ENCODE measurements at regions not wholly inside any gene's neighbourhood (a gene's known extent, or its start where the extent isn't known, plus 50 kb on each side); places are given as distances from the start of the nearest gene placed in this dataset.

DNA sequence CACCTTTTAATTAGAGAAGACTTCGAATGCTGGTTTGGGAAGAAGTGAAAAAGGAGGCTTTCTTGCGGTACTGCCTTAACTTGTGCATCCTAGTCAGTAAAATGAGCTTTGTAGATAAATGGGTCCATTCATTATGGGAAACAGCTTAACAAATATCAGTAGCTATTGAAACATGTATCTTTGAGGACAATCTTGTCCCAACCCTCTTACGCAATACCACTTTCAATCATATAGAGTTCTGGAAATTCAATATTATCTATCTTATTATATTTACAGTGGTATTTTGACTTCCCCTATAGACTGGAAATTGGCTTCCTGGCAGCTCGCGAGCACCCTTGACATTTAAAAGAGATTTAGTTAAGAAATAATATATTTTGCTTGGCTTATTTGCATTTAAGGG, 565.8 kb upstream of the NUDT12 start:
- H3K27me3 ChIP-seq (replicated peaks in 1 of 4; ENCODE audit: control extremely low read depth in 1 of 4, control insufficient read depth in 3 of 4, insufficient read depth in 4 of 4, low read length in 3 of 4), result no peaks in the 10 kb centered on the region
- intact Hi-C loops (cut with micrococcal nuclease), result no loop called here
- no peak overlapping the region for H3K4me2 ChIP-seq (replicated peaks; ENCODE audit: low read depth, low read length, poor library complexity, severe bottlenecking)
- H3K9ac ChIP-seq (ENCODE audit: low read length), result no peak overlapping the region
- no peak overlapping the region for H2AFZ ChIP-seq (ENCODE audit: insufficient read depth, low read depth, low read length, poor library complexity, severe bottlenecking)
- ATAC-seq (ENCODE audit: low read depth) (no peak), DNase-seq (no peak)
- no peaks in the 10 kb centered on the region for H3K36me3 ChIP-seq (replicated peaks in 1 of 2; ENCODE audit: control extremely low read depth in 1 of 2, control insufficient read depth in 1 of 2, extremely low read depth in 1 of 2, insufficient read depth in 2 of 2, low read length in 1 of 2)
- no peaks in the 10 kb centered on the region for H3K27me3 Mint-ChIP-seq
- H3K4me3 ChIP-seq (ENCODE audit: control extremely low read depth in 1 of 5, extremely low read depth in 1 of 5, insufficient read depth in 1 of 5, low read depth in 2 of 5, low read length in 4 of 5), result no peak overlapping the region
- H3K27ac ChIP-seq (ENCODE audit: low read length in 2 of 2), result no peak overlapping the region
- no peaks in the 10 kb centered on the region for H3K9me3 ChIP-seq (ENCODE audit: control extremely low read depth in 1 of 3, control insufficient read depth in 2 of 3, insufficient read depth in 1 of 3, low read length in 2 of 3)
- ChIA-PET CTCF (no interaction called here), POLR2A (no interaction called here)
- H4K20me1 ChIP-seq (ENCODE audit: control insufficient read depth, insufficient read depth, low read length, poor library complexity, severe bottlenecking), result no peaks in the 10 kb centered on the region
- WGBS (ENCODE audit: insufficient coverage), result no CpG with 5 or more reads among the region's 5 CpGs
- peaks cover 3% of the 10 kb centered on the region for H3K9me3 Mint-ChIP-seq (ENCODE audit: insufficient read depth)
- H3K4me1 Mint-ChIP-seq, result no peaks in the 10 kb centered on the region
- no peak for TF ChIP-seq EZH2 (IDR thresholded peaks at IDR 0.05; ENCODE audit: borderline replicate concordance, insufficient read depth, low read depth, low read length, poor library complexity, severe bottlenecking)
- TF ChIP-seq, protein P1, sequence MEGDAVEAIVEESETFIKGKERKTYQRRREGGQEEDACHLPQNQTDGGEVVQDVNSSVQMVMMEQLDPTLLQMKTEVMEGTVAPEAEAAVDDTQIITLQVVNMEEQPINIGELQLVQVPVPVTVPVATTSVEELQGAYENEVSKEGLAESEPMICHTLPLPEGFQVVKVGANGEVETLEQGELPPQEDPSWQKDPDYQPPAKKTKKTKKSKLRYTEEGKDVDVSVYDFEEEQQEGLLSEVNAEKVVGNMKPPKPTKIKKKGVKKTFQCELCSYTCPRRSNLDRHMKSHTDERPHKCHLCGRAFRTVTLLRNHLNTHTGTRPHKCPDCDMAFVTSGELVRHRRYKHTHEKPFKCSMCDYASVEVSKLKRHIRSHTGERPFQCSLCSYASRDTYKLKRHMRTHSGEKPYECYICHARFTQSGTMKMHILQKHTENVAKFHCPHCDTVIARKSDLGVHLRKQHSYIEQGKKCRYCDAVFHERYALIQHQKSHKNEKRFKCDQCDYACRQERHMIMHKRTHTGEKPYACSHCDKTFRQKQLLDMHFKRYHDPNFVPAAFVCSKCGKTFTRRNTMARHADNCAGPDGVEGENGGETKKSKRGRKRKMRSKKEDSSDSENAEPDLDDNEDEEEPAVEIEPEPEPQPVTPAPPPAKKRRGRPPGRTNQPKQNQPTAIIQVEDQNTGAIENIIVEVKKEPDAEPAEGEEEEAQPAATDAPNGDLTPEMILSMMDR (IDR thresholded peaks at IDR 0.05), result no peak
- no peaks in the 10 kb centered on the region for H3K4me1 ChIP-seq (ENCODE audit: control insufficient read depth in 2 of 2, insufficient read depth in 2 of 2, low read length in 2 of 2)
- no peak overlapping the region for H3K27ac Mint-ChIP-seq
- no peak overlapping the region for H3K4me3 Mint-ChIP-seq
- H3K79me2 ChIP-seq (ENCODE audit: control insufficient read depth, insufficient read depth, low read length), result no peaks in the 10 kb centered on the region

DNA sequence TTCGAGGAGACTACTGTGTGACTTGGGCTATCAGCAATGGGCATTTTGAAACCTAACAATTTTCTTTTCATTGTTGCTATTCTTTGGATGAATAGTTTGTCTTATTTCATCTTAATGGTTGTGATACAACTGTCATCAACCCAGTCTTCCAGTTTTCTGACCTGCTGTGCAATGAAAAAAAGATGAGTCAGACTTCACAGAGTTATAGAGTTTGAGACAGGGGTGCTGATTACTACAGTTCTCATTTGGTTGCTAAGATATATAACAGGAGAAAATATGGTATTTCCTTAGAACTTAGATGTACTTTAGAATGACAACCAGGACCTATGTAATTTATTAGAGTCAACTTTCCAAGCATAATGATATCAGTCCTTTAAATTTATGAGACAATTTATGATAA, 564.4 kb upstream of the NUDT12 start:
- no CpG with 5 or more reads among the region's 1 CpG for WGBS (ENCODE audit: insufficient coverage)
- Histone ChIP-seq H3K36me3 (replicated peaks in 1 of 2; ENCODE audit: control extremely low read depth in 1 of 2, control insufficient read depth in 1 of 2, extremely low read depth in 1 of 2, insufficient read depth in 2 of 2, low read length in 1 of 2) (no peaks in the 10 kb centered on the region), H3K9me3 (ENCODE audit: control extremely low read depth in 1 of 3, control insufficient read depth in 2 of 3, insufficient read depth in 1 of 3, low read length in 2 of 3) (no peaks in the 10 kb centered on the region), H3K27ac (ENCODE audit: low read length in 2 of 2) (no peak overlapping the region), H3K4me2 (replicated peaks; ENCODE audit: low read depth, low read length, poor library complexity, severe bottlenecking) (no peak overlapping the region), H3K27me3 (replicated peaks in 1 of 4; ENCODE audit: control extremely low read depth in 1 of 4, control insufficient read depth in 3 of 4, insufficient read depth in 4 of 4, low read length in 3 of 4) (no peaks in the 10 kb centered on the region), H4K20me1 (ENCODE audit: control insufficient read depth, insufficient read depth, low read length, poor library complexity, severe bottlenecking) (no peaks in the 10 kb centered on the region), H3K9ac (ENCODE audit: low read length) (no peak overlapping the region), H2AFZ (ENCODE audit: insufficient read depth, low read depth, low read length, poor library complexity, severe bottlenecking) (no peak overlapping the region), H3K79me2 (ENCODE audit: control insufficient read depth, insufficient read depth, low read length) (no peaks in the 10 kb centered on the region), H3K4me3 (ENCODE audit: control extremely low read depth in 1 of 5, extremely low read depth in 1 of 5, insufficient read depth in 1 of 5, low read depth in 2 of 5, low read length in 4 of 5) (no peak overlapping the region), H3K4me1 (ENCODE audit: control insufficient read depth in 2 of 2, insufficient read depth in 2 of 2, low read length in 2 of 2) (no peaks in the 10 kb centered on the region)
- ChIA-PET POLR2A (no interaction called here), CTCF (no interaction called here)
- DNase-seq (no peak), ATAC-seq (ENCODE audit: low read depth) (no peak)
- Mint-ChIP-seq H3K9me3 (ENCODE audit: insufficient read depth) (peaks cover 2% of the 10 kb centered on the region), H3K27me3 (no peaks in the 10 kb centered on the region), H3K4me1 (no peaks in the 10 kb centered on the region), H3K27ac (no peak overlapping the region), H3K4me3 (no peak overlapping the region)
- TF ChIP-seq EZH2 (IDR thresholded peaks at IDR 0.05; ENCODE audit: borderline replicate concordance, insufficient read depth, low read depth, low read length, poor library complexity, severe bottlenecking), result no peak
- TF ChIP-seq, protein P1 (IDR thresholded peaks at IDR 0.05), result no peak
- intact Hi-C loops (cut with micrococcal nuclease), result no loop called here
